ENCODE measurements at regions not wholly inside any gene's neighbourhood (a gene's known extent, or its start where the extent isn't known, plus 50 kb on each side); places are given as distances from the start of the nearest gene placed in this dataset.

- intact Hi-C loops (cut with DNase I) = no loop called here
- Histone ChIP-seq H3K9me3 (no peaks in the 10 kb centered on the region), H3K4me3 (no peak overlapping the region), H3K27me3 (no peaks in the 10 kb centered on the region), H3K27ac (no peak overlapping the region), H3K36me3 (no peaks in the 10 kb centered on the region), H3K4me1 (peaks cover 0 to 22% (median 3%) of the 10 kb centered on the region in 4 donors)
- 88% methylated on average over 4 of the region's 5 CpGs for WGBS (ENCODE audit: insufficient coverage, low coverage, low lambda C conversion rate, missing lambda C conversion rate)
- ATAC-seq = no peak
- TF ChIP-seq CTCF (IDR thresholded peaks at IDR 0.05) (no peak), POLR2A (IDR thresholded peaks at IDR 0.05) (no peak)
- no peak for DNase-seq
Measured at GRCh38 chr5:61600945-61601511, 269.0 kb downstream of the ZSWIM6 start.

- Histone ChIP-seq H3K4me3 (no peak overlapping the region), H3K9me3 (no peaks in the 10 kb centered on the region), H3K4me1 (peaks cover 0 to 14% (median 3%) of the 10 kb centered on the region in 4 donors), H3K36me3 (no peaks in the 10 kb centered on the region), H3K27ac (no peak overlapping the region), H3K27me3 (no peaks in the 10 kb centered on the region)
- peak; percentile 30 to 85 (median 80) for ATAC-seq
- peak; percentile 61 to 70 (median 66) for DNase-seq
- intact Hi-C loops (cut with DNase I) = no loop called here
- 68% methylated on average over 5 of the region's 6 CpGs for WGBS (ENCODE audit: insufficient coverage, low coverage, low lambda C conversion rate, missing lambda C conversion rate)
- TF ChIP-seq POLR2A (IDR thresholded peaks at IDR 0.05) (no peak), CTCF (IDR thresholded peaks at IDR 0.05) (peak in 2 of 4 donors; percentile 22 to 44)
Measured at GRCh38 chr5:61603211-61603908, 271.3 kb downstream of the ZSWIM6 start.

- Histone ChIP-seq H3K27me3 (no peaks in the 10 kb centered on the region), H3K4me3 (no peak overlapping the region), H3K36me3 (no peaks in the 10 kb centered on the region), H3K9me3 (no peaks in the 10 kb centered on the region), H3K4me1 (peaks cover 0 to 13% (median 3%) of the 10 kb centered on the region in 4 donors), H3K27ac (no peak overlapping the region)
- WGBS (ENCODE audit: insufficient coverage, low coverage, low lambda C conversion rate, missing lambda C conversion rate) = 57% methylated on average over 4 of the region's 8 CpGs
- intact Hi-C loops (cut with DNase I) = no loop called here
- TF ChIP-seq CTCF (IDR thresholded peaks at IDR 0.05) (no peak), POLR2A (IDR thresholded peaks at IDR 0.05) (no peak)
- ATAC-seq (no peak), DNase-seq (no peak)
Measured at GRCh38 chr5:61604076-61605025, 272.3 kb downstream of the ZSWIM6 start.

- Histone ChIP-seq H3K27me3 (no peaks in the 10 kb centered on the region), H3K4me1 (no peaks in the 10 kb centered on the region), H3K27ac (no peak overlapping the region), H3K4me3 (no peak overlapping the region), H3K9me3 (no peaks in the 10 kb centered on the region), H3K36me3 (no peaks in the 10 kb centered on the region)
- intact Hi-C loops (cut with DNase I) = no loop called here
- TF ChIP-seq POLR2A (IDR thresholded peaks at IDR 0.05) = no peak
- WGBS (ENCODE audit: insufficient coverage, low coverage, low lambda C conversion rate, missing lambda C conversion rate) = 67% methylated on average over 8 of the region's 9 CpGs
- no peak for DNase-seq
- no peak for ATAC-seq
Measured at GRCh38 chr5:61609840-61610677, 278.0 kb downstream of the ZSWIM6 start.
